ENCODE measurements at regions not wholly inside any gene's neighbourhood (a gene's known extent, or its start where the extent isn't known, plus 50 kb on each side); places are given as distances from the start of the nearest gene placed in this dataset.
"Not testable (repeated sequence)": the region's sequence is repeated elsewhere in the genome, so short reads cannot be mapped to it uniquely, and the experiment has no call there.

GRCh38 chr9:12415361-12415760 lies 277.8 kb upstream of the TYRP1 start:
- no peak for DNase-seq

GRCh38 chr9:12416716-12417115 lies 276.5 kb upstream of the TYRP1 start:
- no peak for DNase-seq

- DNase-seq = no peak
Measured at GRCh38 chr9:12424243-12424642, 268.9 kb upstream of the TYRP1 start.

GRCh38 chr9:12425878-12426864 lies 267.0 kb upstream of the TYRP1 start:
- DNase-seq = no peak

GRCh38 chr9:12439267-12439666 lies 253.9 kb upstream of the TYRP1 start:
- DNase-seq = no peak

- DNase-seq = not testable (repeated sequence)
Measured at GRCh38 chr9:12441080-12441479, 252.1 kb upstream of the TYRP1 start.

GRCh38 chr9:12441506-12441905 lies 251.7 kb upstream of the TYRP1 start:
- DNase-seq = no peak

GRCh38 chr9:12448246-12448645 lies 244.9 kb upstream of the TYRP1 start:
- DNase-seq = no peak

- DNase-seq = no peak
Measured at GRCh38 chr9:12457237-12457636, 235.9 kb upstream of the TYRP1 start.

- no peak for DNase-seq
Measured at GRCh38 chr9:12461763-12462460, 231.3 kb upstream of the TYRP1 start.

GRCh38 chr9:12462861-12463260 lies 230.3 kb upstream of the TYRP1 start:
- no peak for DNase-seq

- no peak for DNase-seq
Measured at GRCh38 chr9:12463641-12464040, 229.5 kb upstream of the TYRP1 start.

- no peak for DNase-seq
Measured at GRCh38 chr9:12464400-12464799, 228.8 kb upstream of the TYRP1 start.

- DNase-seq = peak; percentile 16
Measured at GRCh38 chr9:12464910-12465512, 228.2 kb upstream of the TYRP1 start.

- no peak for DNase-seq
Measured at GRCh38 chr9:12469084-12469483, 224.1 kb upstream of the TYRP1 start.

GRCh38 chr9:12494411-12494810 lies 198.8 kb upstream of the TYRP1 start:
- DNase-seq = no peak

- no peak for DNase-seq
Measured at GRCh38 chr9:12497790-12498189, 195.4 kb upstream of the TYRP1 start.

- DNase-seq = no peak
Measured at GRCh38 chr9:12502520-12502919, 190.7 kb upstream of the TYRP1 start.

- no peak for DNase-seq
Measured at GRCh38 chr9:12503606-12504122, 189.5 kb upstream of the TYRP1 start.

- DNase-seq = no peak
Measured at GRCh38 chr9:12510551-12510950, 182.6 kb upstream of the TYRP1 start.

GRCh38 chr9:12511726-12512125 lies 181.5 kb upstream of the TYRP1 start:
- DNase-seq = no peak

- no peak for DNase-seq
Measured at GRCh38 chr9:12516031-12516430, 177.2 kb upstream of the TYRP1 start.
